GM12878 (cell line): ENCODE measurements at regions not wholly inside any gene's neighbourhood (a gene's known extent, or its start where the extent isn't known, plus 50 kb on each side); places are given as distances from the start of the nearest gene placed in this dataset.

Experiments used
- ATAC-seq: fragments of 200-7000 bp; cut with Tn5 transposase; 3 replicates; pipeline ENCODE4 v1.9.1; 2020; ENCODE audit warnings: mild to moderate bottlenecking, moderate library complexity
- BruUV-seq: library from RNA; stranded (reverse); fragments of 400-500 nt; replicated peaks from 2 replicates; lab custom pipeline; 2021; lab: Mats Ljungman, UMichigan
- CTCF ChIA-PET: fragments of 300-600 bp; sonication (Branson Sonifier 250); formaldehyde crosslinking; extraction: SDS; loops from one replicate; lab custom pipeline; 2021; ENCODE audit warnings: inconsistent platforms; lab: Yijun Ruan, JAX
- POLR2A ChIA-PET: fragments of 350-600 bp; formaldehyde crosslinking; extraction: SDS; loops from one replicate; lab custom pipeline; 2021; ENCODE audit warnings: inconsistent platforms; lab: Charles Lee
- RAD21 ChIA-PET: fragments of 300-600 bp; sonication (Branson Sonifier 250); formaldehyde crosslinking; loops from one replicate; lab custom pipeline; 2023; ENCODE audit warnings: antibody characterized with exemption; ENCODE audit not compliant: unreplicated experiment; lab: Charles Lee
- SMC1A ChIA-PET: fragments of 300-600 bp; sonication (Branson Sonifier 250); formaldehyde crosslinking; loops from one replicate; lab custom pipeline; 2023; ENCODE audit not compliant: unreplicated experiment, uncharacterized antibody; lab: Charles Lee
- DNase-seq: peaks from one replicate; pipeline ENCODE4 v3.0.0-alpha.2; 2011; ENCODE audit warnings: low read depth, low spot score
- FAIRE-seq: peaks from 3 replicates; lab custom pipeline; 2011; peaks lifted over from hg19 to GRCh38; lab: Jason Lieb, UNC
- H2AFZ ChIP-seq: 2 replicates; pipeline ENCODE4 v1.6.0; 2011; ENCODE audit warnings: low read depth, low read length, control low read depth; ENCODE audit not compliant: control insufficient read depth
- H3K27ac ChIP-seq: 2 replicates; pipeline ENCODE4 v1.5.1; 2011; ENCODE audit warnings: control low read depth; ENCODE audit not compliant: control insufficient read depth, insufficient read depth
- H3K27me3 ChIP-seq, 2 experiments: replicated peaks in 1 of 2; 2 replicates each; pipeline versions ENCODE4 v1.6.0 to v1.6.1; 2011; ENCODE audit warnings: low read length in 1 of 2; ENCODE audit not compliant: control insufficient read depth in 2 of 2, insufficient read depth in 2 of 2
- H3K36me3 ChIP-seq, 2 experiments: 2 replicates each; pipeline ENCODE4 v1.5.1; 2011; ENCODE audit warnings: low read length in 1 of 2; ENCODE audit not compliant: control insufficient read depth in 2 of 2, insufficient read depth in 2 of 2
- H3K4me1 ChIP-seq: 2 replicates; pipeline ENCODE4 v1.6.1; 2011; ENCODE audit warnings: mild to moderate bottlenecking, low read length, moderate library complexity, mixed read lengths; ENCODE audit not compliant: control insufficient read depth, insufficient read depth
- H3K4me2 ChIP-seq: 2 replicates; pipeline ENCODE4 v1.6.0; 2011; ENCODE audit warnings: control low read depth; ENCODE audit not compliant: control insufficient read depth, insufficient read depth
- H3K4me3 ChIP-seq: fragments of 200-600 bp; sonication (generic); 2 replicates; pipeline ENCODE4 v1.5.1; 2016
- H3K79me2 ChIP-seq: 2 replicates; pipeline ENCODE4 v1.6.0; 2011; ENCODE audit warnings: low read length; ENCODE audit not compliant: control insufficient read depth, insufficient read depth
- H3K9ac ChIP-seq: 2 replicates; pipeline ENCODE4 v1.8.0; 2011; ENCODE audit warnings: low read length, control low read depth, mixed read lengths; ENCODE audit not compliant: control insufficient read depth, insufficient read depth
- H3K9me3 ChIP-seq: replicated peaks from 3 replicates; pipeline ENCODE4 v1.5.1; 2011; ENCODE audit warnings: mild to moderate bottlenecking, low read length; ENCODE audit not compliant: control insufficient read depth, insufficient read depth
- H4K20me1 ChIP-seq: 2 replicates; pipeline ENCODE4 v1.6.0; 2011; ENCODE audit not compliant: control insufficient read depth, insufficient read depth
- EP300 ChIP-seq, 2 experiments: fragments of 150-350 bp in 1 of 2; IDR thresholded peaks; 2 replicates each; pipeline ENCODE4 v1.6.1; 2011 to 2012; ENCODE audit warnings: low read depth in 2 of 2, low read length in 2 of 2, borderline replicate concordance in 1 of 2, improper control_type of control experiment in 1 of 2, inconsistent platforms in 1 of 2; ENCODE audit not compliant: control insufficient read depth in 1 of 2
- ETV6 ChIP-seq, 2 experiments: fragments of 450-650 bp in 1 of 2; IDR thresholded peaks in 1 of 2; conservative IDR thresholded peaks in 1 of 2; 2 replicates each; pipeline ENCODE4 v1.6.1; 2014; ENCODE audit warnings: antibody characterized with exemption in 1 of 2, borderline replicate concordance in 1 of 2, low read depth in 1 of 2, mild to moderate bottlenecking in 1 of 2, moderate library complexity in 1 of 2
- HDAC6 ChIP-seq: fragments of 200-600 bp; sonication (generic); IDR thresholded peaks from one replicate; pipeline ENCODE4 v1.8.0; 2017; ENCODE audit warnings: antibody characterized with exemption; ENCODE audit not compliant: unreplicated experiment
- KDM1A ChIP-seq: fragments of 200-600 bp; sonication (generic); IDR thresholded peaks from 2 replicates; pipeline ENCODE4 v1.6.1; 2016; ENCODE audit warnings: borderline replicate concordance
- MYC ChIP-seq: IDR thresholded peaks from 2 replicates; pipeline ENCODE4 v1.6.1; 2011; ENCODE audit warnings: mild to moderate bottlenecking, low read length, moderate library complexity, inconsistent platforms; ENCODE audit not compliant: insufficient read depth, insufficient replicate concordance, insufficient read length, severe bottlenecking
- SIX5 ChIP-seq: IDR thresholded peaks from 2 replicates; pipeline ENCODE4 v1.6.1; 2011; ENCODE audit warnings: mild to moderate bottlenecking, low read depth, low read length, moderate library complexity; ENCODE audit not compliant: severe bottlenecking
- SP1 ChIP-seq: IDR thresholded peaks from one replicate; pipeline ENCODE4 v1.6.1; 2011; ENCODE audit warnings: low read depth, low read length
- SUPT20H ChIP-seq: IDR thresholded peaks from 2 replicates; pipeline ENCODE4 v1.6.1; 2011; ENCODE audit warnings: low read depth, mild to moderate bottlenecking, low read length, moderate library complexity, borderline replicate concordance; ENCODE audit not compliant: control insufficient read depth
- SUZ12 ChIP-seq: fragments of 200-600 bp; sonication (generic); IDR thresholded peaks from one replicate; pipeline ENCODE4 v1.6.1; 2018; ENCODE audit warnings: antibody characterized with exemption, mild to moderate bottlenecking; ENCODE audit not compliant: unreplicated experiment
- WRNIP1 ChIP-seq: IDR thresholded peaks from 2 replicates; pipeline ENCODE4 v1.6.1; 2011; ENCODE audit warnings: low read depth, low read length, improper control_type of control experiment, borderline replicate concordance
- ZBED1 ChIP-seq: IDR thresholded peaks from 2 replicates; pipeline ENCODE4 v1.6.1; 2016; ENCODE audit warnings: borderline replicate concordance
- ZNF384 ChIP-seq: IDR thresholded peaks from 2 replicates; pipeline ENCODE4 v1.6.1; 2012; ENCODE audit warnings: low read depth, mild to moderate bottlenecking, low read length, improper control_type of control experiment, borderline replicate concordance
- WGBS: methylation state at CpG from one replicate; pipeline ENCODE4 v1.1.6; 2016; ENCODE audit warnings: low lambda C conversion rate; ENCODE audit not compliant: insufficient replicate concordance, insufficient coverage; ENCODE audit errors: missing lambda C conversion rate; 5-methylcytosine and 5-hydroxymethylcytosine counted together
- in situ Hi-C: fragments of 300-500 bp; cut with MboI; formaldehyde crosslinking; loops from 9 replicates; pipeline ENCODE4 v1.14.3; 2018; ENCODE audit warnings: mixed read lengths
- intact Hi-C: fragments of 100-400 bp; cut with micrococcal nuclease; formaldehyde crosslinking; loops from one replicate; pipeline ENCODE4 v1.14.2; 2022; ENCODE audit not compliant: unreplicated experiment
- TF ChIP-seq, protein P1 (sequence below): IDR thresholded peaks from 2 replicates; pipeline ENCODE4 v1.6.1; 2012; ENCODE audit warnings: low read length, inconsistent platforms
- TF ChIP-seq, protein P2 (sequence below): fragments of 450-650 bp; IDR thresholded peaks from 2 replicates; pipeline ENCODE4 v1.6.1; 2017; ENCODE audit warnings: mild to moderate bottlenecking, moderate library complexity

DNA sequence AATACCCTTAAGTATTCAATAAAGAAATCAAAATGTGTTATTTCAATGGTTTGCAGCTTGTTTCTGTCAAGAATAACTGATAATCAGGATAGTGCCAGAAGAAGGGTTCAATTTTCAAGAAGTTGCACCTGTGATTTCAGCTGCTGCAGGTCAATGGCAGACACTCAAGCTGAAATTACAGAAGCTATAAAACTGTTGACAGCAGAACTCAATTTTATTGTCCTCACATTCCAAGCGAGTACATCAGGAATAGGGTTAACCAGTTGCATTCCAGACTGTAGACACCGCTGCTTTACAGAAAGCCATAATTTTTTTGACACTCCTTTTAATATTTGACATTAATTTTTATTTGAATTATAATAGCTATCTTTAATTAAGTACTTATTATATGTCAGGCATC lies 364.1 kb downstream of the CGGBP1 start:
- SMC1A ChIA-PET, result interaction anchor here (0.7 to 1.7 kb wide), 2 partner anchors 9 to 112 kb away, joined by 3 to 4 read pairs; no protein-coding TSS in a partner anchor
- no TSS peak for BruUV-seq

DNA sequence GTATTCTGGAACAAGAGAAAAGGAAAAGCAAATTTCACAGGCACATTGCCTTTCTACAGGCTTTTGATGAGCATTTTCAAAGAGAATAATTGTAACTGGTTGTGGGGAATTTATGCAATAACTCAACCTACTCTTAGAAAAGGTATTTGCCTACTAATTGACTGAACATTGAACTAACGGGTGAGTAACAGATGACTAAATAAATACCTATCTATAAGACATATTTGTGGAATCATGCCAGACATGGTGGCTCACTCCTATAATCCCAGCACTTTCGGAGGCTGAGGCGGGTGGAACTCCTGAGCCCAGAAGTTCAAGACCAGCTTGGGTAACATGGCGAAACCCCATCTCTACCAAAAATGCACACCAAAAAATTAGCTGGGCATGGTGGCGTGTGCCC lies 367.7 kb downstream of the CGGBP1 start:
- H3K9me3 ChIP-seq, result no peaks in the 10 kb centered on the region
- H3K79me2 ChIP-seq, result no peaks in the 10 kb centered on the region
- POLR2A ChIA-PET, result no interaction called here
- H3K4me1 ChIP-seq, result no peaks in the 10 kb centered on the region
- no peaks in the 10 kb centered on the region for H4K20me1 ChIP-seq
- no peak overlapping the region for H3K4me2 ChIP-seq
- no peak for DNase-seq
- WGBS, result 48% methylated on average over 5 of the region's 5 CpGs
- no peak for FAIRE-seq
- no TSS peak for BruUV-seq
- no peak overlapping the region for H3K27ac ChIP-seq
- no peaks in the 10 kb centered on the region for H3K36me3 ChIP-seq
- RAD21 ChIA-PET, result no interaction called here
- intact Hi-C loops (no loop called here), in situ Hi-C loops (no loop called here)
- SMC1A ChIA-PET, result no interaction called here
- H3K4me3 ChIP-seq, result no peak overlapping the region
- no peak for ATAC-seq
- no peak overlapping the region for H2AFZ ChIP-seq
- H3K9ac ChIP-seq, result no peak overlapping the region
- TF ChIP-seq, protein P1, sequence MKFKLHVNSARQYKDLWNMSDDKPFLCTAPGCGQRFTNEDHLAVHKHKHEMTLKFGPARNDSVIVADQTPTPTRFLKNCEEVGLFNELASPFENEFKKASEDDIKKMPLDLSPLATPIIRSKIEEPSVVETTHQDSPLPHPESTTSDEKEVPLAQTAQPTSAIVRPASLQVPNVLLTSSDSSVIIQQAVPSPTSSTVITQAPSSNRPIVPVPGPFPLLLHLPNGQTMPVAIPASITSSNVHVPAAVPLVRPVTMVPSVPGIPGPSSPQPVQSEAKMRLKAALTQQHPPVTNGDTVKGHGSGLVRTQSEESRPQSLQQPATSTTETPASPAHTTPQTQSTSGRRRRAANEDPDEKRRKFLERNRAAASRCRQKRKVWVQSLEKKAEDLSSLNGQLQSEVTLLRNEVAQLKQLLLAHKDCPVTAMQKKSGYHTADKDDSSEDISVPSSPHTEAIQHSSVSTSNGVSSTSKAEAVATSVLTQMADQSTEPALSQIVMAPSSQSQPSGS, result no peak
- TF ChIP-seq HDAC6 (no peak), MYC (no peak)
- TF ChIP-seq, protein P2, sequence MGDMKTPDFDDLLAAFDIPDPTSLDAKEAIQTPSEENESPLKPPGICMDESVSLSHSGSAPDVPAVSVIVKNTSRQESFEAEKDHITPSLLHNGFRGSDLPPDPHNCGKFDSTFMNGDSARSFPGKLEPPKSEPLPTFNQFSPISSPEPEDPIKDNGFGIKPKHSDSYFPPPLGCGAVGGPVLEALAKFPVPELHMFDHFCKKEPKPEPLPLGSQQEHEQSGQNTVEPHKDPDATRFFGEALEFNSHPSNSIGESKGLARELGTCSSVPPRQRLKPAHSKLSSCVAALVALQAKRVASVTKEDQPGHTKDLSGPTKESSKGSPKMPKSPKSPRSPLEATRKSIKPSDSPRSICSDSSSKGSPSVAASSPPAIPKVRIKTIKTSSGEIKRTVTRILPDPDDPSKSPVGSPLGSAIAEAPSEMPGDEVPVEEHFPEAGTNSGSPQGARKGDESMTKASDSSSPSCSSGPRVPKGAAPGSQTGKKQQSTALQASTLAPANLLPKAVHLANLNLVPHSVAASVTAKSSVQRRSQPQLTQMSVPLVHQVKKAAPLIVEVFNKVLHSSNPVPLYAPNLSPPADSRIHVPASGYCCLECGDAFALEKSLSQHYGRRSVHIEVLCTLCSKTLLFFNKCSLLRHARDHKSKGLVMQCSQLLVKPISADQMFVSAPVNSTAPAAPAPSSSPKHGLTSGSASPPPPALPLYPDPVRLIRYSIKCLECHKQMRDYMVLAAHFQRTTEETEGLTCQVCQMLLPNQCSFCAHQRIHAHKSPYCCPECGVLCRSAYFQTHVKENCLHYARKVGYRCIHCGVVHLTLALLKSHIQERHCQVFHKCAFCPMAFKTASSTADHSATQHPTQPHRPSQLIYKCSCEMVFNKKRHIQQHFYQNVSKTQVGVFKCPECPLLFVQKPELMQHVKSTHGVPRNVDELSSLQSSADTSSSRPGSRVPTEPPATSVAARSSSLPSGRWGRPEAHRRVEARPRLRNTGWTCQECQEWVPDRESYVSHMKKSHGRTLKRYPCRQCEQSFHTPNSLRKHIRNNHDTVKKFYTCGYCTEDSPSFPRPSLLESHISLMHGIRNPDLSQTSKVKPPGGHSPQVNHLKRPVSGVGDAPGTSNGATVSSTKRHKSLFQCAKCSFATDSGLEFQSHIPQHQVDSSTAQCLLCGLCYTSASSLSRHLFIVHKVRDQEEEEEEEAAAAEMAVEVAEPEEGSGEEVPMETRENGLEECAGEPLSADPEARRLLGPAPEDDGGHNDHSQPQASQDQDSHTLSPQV, result no peak
- CTCF ChIA-PET, result no interaction called here
- H3K27me3 ChIP-seq, result no peaks in the 10 kb centered on the region

More for the DNA sequence above, 364.1 kb downstream of the CGGBP1 start:
- CTCF ChIA-PET, result interaction anchor here (1.1 to 1.3 kb wide), 2 partner anchors 12 to 77 kb away, joined by 3 read pairs; no protein-coding TSS in a partner anchor
- ATAC-seq (no peak), DNase-seq (no peak), FAIRE-seq (no peak)
- H3K27me3 ChIP-seq, result no peaks in the 10 kb centered on the region
- 54% methylated on average over 2 of the region's 2 CpGs for WGBS
- H4K20me1 ChIP-seq, result no peaks in the 10 kb centered on the region
- no peaks in the 10 kb centered on the region for H3K4me1 ChIP-seq
- no peaks in the 10 kb centered on the region for H3K36me3 ChIP-seq
- intact Hi-C loops (no loop called here), in situ Hi-C loops (no loop called here)
- no peak overlapping the region for H3K4me2 ChIP-seq
- H3K9me3 ChIP-seq, result no peaks in the 10 kb centered on the region
- H3K27ac ChIP-seq, result no peak overlapping the region
- no peak for TF ChIP-seq SP1
- TF ChIP-seq ZNF384, result no peak
- no peak for TF ChIP-seq KDM1A
- no peak for TF ChIP-seq SIX5
- no peak for TF ChIP-seq WRNIP1
- TF ChIP-seq ETV6 (conservative IDR thresholded peaks at IDR 0.05 in 1 of 2, IDR thresholded peaks at IDR 0.05 in 1 of 2; ENCODE audit: borderline replicate concordance in 1 of 2, low read depth in 1 of 2), result no peak
- no peak for TF ChIP-seq ZBED1
- no peak for TF ChIP-seq SUPT20H
- no peak for TF ChIP-seq SUZ12
- TF ChIP-seq EP300 (IDR thresholded peaks at IDR 0.05; ENCODE audit: borderline replicate concordance in 1 of 2, control insufficient read depth in 1 of 2, low read depth in 2 of 2, low read length in 2 of 2), result no peak
- no peak overlapping the region for H2AFZ ChIP-seq
- no peak overlapping the region for H3K9ac ChIP-seq
- POLR2A ChIA-PET, result no interaction called here
- H3K79me2 ChIP-seq, result no peaks in the 10 kb centered on the region
- RAD21 ChIA-PET, result no interaction called here
- no peak overlapping the region for H3K4me3 ChIP-seq
